ENCODE measurements at regions not wholly inside any gene's neighbourhood (a gene's known extent, or its start where the extent isn't known, plus 50 kb on each side); places are given as distances from the start of the nearest gene placed in this dataset.

- TF ChIP-seq ONECUT2 (CRISPR knock-in tag; IDR thresholded peaks at IDR 0.05) (0 out of 2 replicates have a peak, but pooled peaks have one; percentile 18), KDM5A (IDR thresholded peaks at IDR 0.05; ENCODE audit: borderline replicate concordance, low read length) (no peak), DBP (CRISPR knock-in tag; IDR thresholded peaks at IDR 0.05; ENCODE audit: not compliant biosample characterization) (no peak), PAXIP1 (CRISPR knock-in tag; conservative IDR thresholded peaks at IDR 0.05) (peak; percentile 83), ATF5 (CRISPR knock-in tag; IDR thresholded peaks at IDR 0.05; ENCODE audit: low read depth) (no peak), BCL3 (CRISPR knock-in tag; IDR thresholded peaks at IDR 0.05) (no peak), ZNF609 (CRISPR knock-in tag; IDR thresholded peaks at IDR 0.05; ENCODE audit: borderline replicate concordance) (peak; percentile 88; the same call in 1 of the 2 replicates), NBN (conservative IDR thresholded peaks at IDR 0.05) (no peak), GFI1 (CRISPR knock-in tag; IDR thresholded peaks at IDR 0.05; ENCODE audit: borderline replicate concordance) (peak; percentile 66; the same call in 1 of the 2 replicates), AGO2 (optimal IDR thresholded peaks at IDR 0.05; ENCODE audit: low read depth, low read length) (no peak), ZNF292 (CRISPR knock-in tag; IDR thresholded peaks at IDR 0.05; ENCODE audit: borderline replicate concordance, low read depth) (no peak; the same call in 1 of the 2 replicates), ZNF510 (CRISPR knock-in tag; IDR thresholded peaks at IDR 0.05; ENCODE audit: low read depth) (no peak), SP5 (CRISPR knock-in tag; IDR thresholded peaks at IDR 0.05; ENCODE audit: borderline replicate concordance, low read depth) (no peak)
These were observed 262.5 kb downstream of the RHOU start (continued) for GRCh38 chr1:228997721-228998144.

All from HepG2 (cell line).